ENCODE measurements at regions not wholly inside any gene's neighbourhood (a gene's known extent, or its start where the extent isn't known, plus 50 kb on each side); places are given as distances from the start of the nearest gene placed in this dataset.

DNA sequence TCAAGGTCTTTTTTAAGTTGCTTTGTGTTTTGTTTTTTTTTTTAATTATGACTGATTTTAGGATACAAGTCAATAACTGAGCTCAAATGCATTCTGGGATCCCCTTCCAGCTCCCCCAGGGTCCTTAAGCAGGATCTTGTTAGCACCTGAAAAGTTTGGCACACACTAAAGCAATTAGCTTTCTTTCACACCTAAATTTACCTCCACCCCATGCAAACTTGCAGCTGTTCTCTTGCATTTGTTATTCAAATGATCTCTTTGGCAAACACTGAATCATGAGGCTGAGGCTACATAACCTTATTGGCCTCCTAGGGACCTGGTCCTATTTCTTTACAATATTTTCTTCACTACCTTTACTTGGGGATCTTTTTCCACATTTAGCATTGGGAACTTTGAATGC is 2026.1 kb upstream of the CELF4 start:
- BruUV-seq (replicated peaks) = no TSS peak

DNA sequence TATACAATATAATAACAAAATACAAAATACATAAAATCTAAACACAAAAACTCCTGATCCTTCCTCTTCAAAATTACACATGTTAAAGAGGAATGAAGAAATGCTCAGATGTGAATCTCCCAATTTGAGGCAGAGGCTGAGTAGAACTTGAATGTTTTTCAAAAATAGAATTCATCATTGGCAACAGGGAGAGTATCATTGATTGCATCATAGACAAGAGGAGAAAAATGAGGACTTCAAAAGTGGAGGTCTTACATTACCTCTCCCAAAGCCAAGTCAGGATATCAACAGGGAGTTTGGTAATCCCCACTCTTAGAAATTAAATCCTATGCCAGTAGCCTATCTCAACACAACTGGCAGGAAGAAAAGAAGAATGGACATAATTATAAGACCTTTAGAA is 2023.9 kb upstream of the CELF4 start:
- no peak overlapping the region for H2AFZ ChIP-seq (ENCODE audit: low read length)
- TF ChIP-seq EZH2phosphoT487 (IDR thresholded peaks at IDR 0.05; ENCODE audit: borderline replicate concordance, low read length) = no peak
- no peak for TF ChIP-seq EZH2 (IDR thresholded peaks at IDR 0.05; ENCODE audit: low read length, unreplicated experiment)
- TF ChIP-seq, protein P1, sequence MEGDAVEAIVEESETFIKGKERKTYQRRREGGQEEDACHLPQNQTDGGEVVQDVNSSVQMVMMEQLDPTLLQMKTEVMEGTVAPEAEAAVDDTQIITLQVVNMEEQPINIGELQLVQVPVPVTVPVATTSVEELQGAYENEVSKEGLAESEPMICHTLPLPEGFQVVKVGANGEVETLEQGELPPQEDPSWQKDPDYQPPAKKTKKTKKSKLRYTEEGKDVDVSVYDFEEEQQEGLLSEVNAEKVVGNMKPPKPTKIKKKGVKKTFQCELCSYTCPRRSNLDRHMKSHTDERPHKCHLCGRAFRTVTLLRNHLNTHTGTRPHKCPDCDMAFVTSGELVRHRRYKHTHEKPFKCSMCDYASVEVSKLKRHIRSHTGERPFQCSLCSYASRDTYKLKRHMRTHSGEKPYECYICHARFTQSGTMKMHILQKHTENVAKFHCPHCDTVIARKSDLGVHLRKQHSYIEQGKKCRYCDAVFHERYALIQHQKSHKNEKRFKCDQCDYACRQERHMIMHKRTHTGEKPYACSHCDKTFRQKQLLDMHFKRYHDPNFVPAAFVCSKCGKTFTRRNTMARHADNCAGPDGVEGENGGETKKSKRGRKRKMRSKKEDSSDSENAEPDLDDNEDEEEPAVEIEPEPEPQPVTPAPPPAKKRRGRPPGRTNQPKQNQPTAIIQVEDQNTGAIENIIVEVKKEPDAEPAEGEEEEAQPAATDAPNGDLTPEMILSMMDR (conservative IDR thresholded peaks at IDR 0.05; ENCODE audit: low read depth, low read length) = no peak
- ATAC-seq (no peak), DNase-seq (no peak)
- no peak overlapping the region for H3K4me2 ChIP-seq (ENCODE audit: low read length)
- no peak overlapping the region for H3K27ac ChIP-seq (ENCODE audit: low read length)
- H3K4me1 ChIP-seq (ENCODE audit: insufficient read depth, low read length) = no peaks in the 10 kb centered on the region
- no peaks in the 10 kb centered on the region for H3K9me2 ChIP-seq (replicated peaks; ENCODE audit: low read length)
- H3K9me3 ChIP-seq (ENCODE audit: low read length) = no peaks in the 10 kb centered on the region
- H3K4me3 ChIP-seq (ENCODE audit: low read length) = no peak overlapping the region
- no peaks in the 10 kb centered on the region for H3F3A ChIP-seq (ENCODE audit: low read length, unreplicated experiment)
- ChIA-PET CTCF (no interaction called here), POLR2A (ENCODE audit: unreplicated experiment) (interaction anchor here (0.7 kb wide), 1 partner anchor 102 kb away, joined by 12 read pairs; no protein-coding TSS in a partner anchor)
- BruUV-seq (replicated peaks) = no TSS peak
- no peaks in the 10 kb centered on the region for H3K27me3 ChIP-seq (ENCODE audit: low read length)
- H4K20me1 ChIP-seq (ENCODE audit: low read length) = no peaks in the 10 kb centered on the region
- H3K36me3 ChIP-seq (ENCODE audit: low read depth, low read length) = no peaks in the 10 kb centered on the region
- no peak overlapping the region for H3K9ac ChIP-seq (ENCODE audit: low read length)
- no peaks in the 10 kb centered on the region for H3K79me2 ChIP-seq (ENCODE audit: low read length)
- intact Hi-C loops (cut with micrococcal nuclease) = loop anchor here (10.0 kb wide), 1 partner anchor 565 kb away; no protein-coding TSS in a partner anchor

More for the DNA sequence above, 2026.1 kb upstream of the CELF4 start:
- Histone ChIP-seq H3K9ac (ENCODE audit: low read length) (no peak overlapping the region), H3K9me3 (ENCODE audit: low read length) (no peaks in the 10 kb centered on the region), H3K79me2 (ENCODE audit: low read length) (no peaks in the 10 kb centered on the region), H3K4me1 (ENCODE audit: insufficient read depth, low read length) (no peaks in the 10 kb centered on the region), H3K9me2 (replicated peaks; ENCODE audit: low read length) (no peaks in the 10 kb centered on the region), H4K20me1 (ENCODE audit: low read length) (no peaks in the 10 kb centered on the region), H3K4me3 (ENCODE audit: low read length) (no peak overlapping the region), H3K27me3 (ENCODE audit: low read length) (no peaks in the 10 kb centered on the region), H2AFZ (ENCODE audit: low read length) (no peak overlapping the region), H3K27ac (ENCODE audit: low read length) (no peak overlapping the region), H3K4me2 (ENCODE audit: low read length) (no peak overlapping the region), H3K36me3 (ENCODE audit: low read depth, low read length) (no peaks in the 10 kb centered on the region), H3F3A (ENCODE audit: low read length, unreplicated experiment) (no peaks in the 10 kb centered on the region)
- intact Hi-C loops (cut with micrococcal nuclease) = no loop called here
- ChIA-PET CTCF (no interaction called here), POLR2A (ENCODE audit: unreplicated experiment) (no interaction called here)
- no peak for TF ChIP-seq EZH2 (IDR thresholded peaks at IDR 0.05; ENCODE audit: low read length, unreplicated experiment)
- TF ChIP-seq, protein P1 (conservative IDR thresholded peaks at IDR 0.05; ENCODE audit: low read depth, low read length) = no peak
- no peak for TF ChIP-seq EZH2phosphoT487 (IDR thresholded peaks at IDR 0.05; ENCODE audit: borderline replicate concordance, low read length)
- no peak for DNase-seq
- no peak for ATAC-seq

DNA sequence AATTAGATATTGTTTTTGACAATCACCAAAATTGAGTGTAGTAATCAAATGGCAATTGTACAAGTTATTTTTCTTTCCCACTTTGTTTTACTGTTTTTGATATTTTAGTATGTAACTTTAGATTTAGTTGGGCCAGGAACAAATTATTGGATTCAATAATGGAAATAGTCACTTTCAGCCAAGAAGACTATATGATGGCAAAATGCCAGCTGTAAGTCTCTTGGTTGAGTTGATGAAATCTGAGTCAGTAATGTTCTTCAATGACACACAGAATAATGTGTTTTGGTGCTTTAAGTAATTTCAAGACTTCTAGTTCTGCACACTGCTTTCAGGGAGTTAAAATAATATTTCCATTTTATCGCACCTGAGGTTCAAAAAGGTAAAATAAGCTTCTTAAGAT is 2022.0 kb upstream of the CELF4 start:
- Histone ChIP-seq H3K27me3 (ENCODE audit: low read length) (no peaks in the 10 kb centered on the region), H3K4me3 (ENCODE audit: low read length) (no peak overlapping the region), H3K9me3 (ENCODE audit: low read length) (no peaks in the 10 kb centered on the region), H3K9me2 (replicated peaks; ENCODE audit: low read length) (no peaks in the 10 kb centered on the region), H3K4me1 (ENCODE audit: insufficient read depth, low read length) (no peaks in the 10 kb centered on the region), H3K9ac (ENCODE audit: low read length) (no peak overlapping the region), H4K20me1 (ENCODE audit: low read length) (no peaks in the 10 kb centered on the region), H3K4me2 (ENCODE audit: low read length) (no peak overlapping the region), H2AFZ (ENCODE audit: low read length) (no peak overlapping the region), H3K36me3 (ENCODE audit: low read depth, low read length) (no peaks in the 10 kb centered on the region), H3F3A (ENCODE audit: low read length, unreplicated experiment) (no peaks in the 10 kb centered on the region), H3K27ac (ENCODE audit: low read length) (no peak overlapping the region), H3K79me2 (ENCODE audit: low read length) (no peaks in the 10 kb centered on the region)
- intact Hi-C loops (cut with micrococcal nuclease) = loop anchor here (10.0 kb wide), 1 partner anchor 567 kb away; no protein-coding TSS in a partner anchor
- TF ChIP-seq EZH2phosphoT487 (IDR thresholded peaks at IDR 0.05; ENCODE audit: borderline replicate concordance, low read length) (no peak), EZH2 (IDR thresholded peaks at IDR 0.05; ENCODE audit: low read length, unreplicated experiment) (no peak)
- TF ChIP-seq, protein P1 (conservative IDR thresholded peaks at IDR 0.05; ENCODE audit: low read depth, low read length) = no peak
- ChIA-PET POLR2A (ENCODE audit: unreplicated experiment) (no interaction called here), CTCF (no interaction called here)
- DNase-seq (no peak), ATAC-seq (no peak)
- no TSS peak for BruUV-seq (replicated peaks)
